GM18858 (cell line): ENCODE measurements at regions not wholly inside any gene's neighbourhood (a gene's known extent, or its start where the extent isn't known, plus 50 kb on each side); places are given as distances from the start of the nearest gene placed in this dataset.
"Not testable (repeated sequence)": the region's sequence is repeated elsewhere in the genome, so short reads cannot be mapped to it uniquely, and the experiment has no call there.

ENCODE experiments used
- ATAC-seq: cut with Tn5 transposase; IDR thresholded peaks from one replicate; pipeline ENCODE4 v1.9.1; 2021; ENCODE audit not compliant: unreplicated experiment

GRCh38 chr6:84635081-84635761, 129.2 kb downstream of the TBX18 start:
- ATAC-seq = no peak

- no peak for ATAC-seq
Observed at GRCh38 chr6:84633771-84634170, 130.6 kb downstream of the TBX18 start.

GRCh38 chr6:84626527-84626926, 137.9 kb downstream of the TBX18 start:
- ATAC-seq = not testable (repeated sequence)

- no peak for ATAC-seq
Observed at GRCh38 chr6:84625506-84625905, 138.9 kb downstream of the TBX18 start.

- ATAC-seq = no peak
Observed at GRCh38 chr6:84623956-84624680, 140.3 kb downstream of the TBX18 start.

GRCh38 chr6:84618836-84619235, 145.6 kb downstream of the TBX18 start:
- no peak for ATAC-seq

GRCh38 chr6:84618046-84618752, 146.2 kb downstream of the TBX18 start:
- no peak for ATAC-seq

GRCh38 chr6:84615987-84616386, 148.4 kb downstream of the TBX18 start:
- no peak for ATAC-seq

GRCh38 chr6:84615113-84615850, 149.1 kb downstream of the TBX18 start:
- ATAC-seq = no peak

GRCh38 chr6:84606860-84607259, 157.5 kb downstream of the TBX18 start:
- no peak for ATAC-seq

- ATAC-seq = no peak
Observed at GRCh38 chr6:84605298-84605697, 159.1 kb downstream of the TBX18 start.

- ATAC-seq = no peak
Observed at GRCh38 chr6:84601366-84601765, 163.0 kb downstream of the TBX18 start.

GRCh38 chr6:84599991-84600390, 164.4 kb downstream of the TBX18 start:
- no peak for ATAC-seq

- no peak for ATAC-seq
Observed at GRCh38 chr6:84597238-84597875, 167.0 kb downstream of the TBX18 start.

GRCh38 chr6:84596488-84596887, 167.9 kb downstream of the TBX18 start:
- no peak for ATAC-seq

- no peak for ATAC-seq
Observed at GRCh38 chr6:84588697-84589080, 175.7 kb downstream of the TBX18 start.

- ATAC-seq = not testable (repeated sequence)
Observed at GRCh38 chr6:84587994-84588696, 176.3 kb downstream of the TBX18 start.

GRCh38 chr6:84587202-84587940, 177.0 kb downstream of the TBX18 start:
- ATAC-seq = not testable (repeated sequence)

GRCh38 chr6:84583784-84584183, 180.6 kb downstream of the TBX18 start:
- no peak for ATAC-seq
